Hindlimb muscle (tissue), 1 donor: ENCODE measurements at regions not wholly inside any gene's neighbourhood (a gene's known extent, or its start where the extent isn't known, plus 50 kb on each side); places are given as distances from the start of the nearest gene placed in this dataset.

Source experiments
- DNase-seq: peaks from one replicate; pipeline ENCODE4 v3.0.0-alpha.2; 2013

DNA sequence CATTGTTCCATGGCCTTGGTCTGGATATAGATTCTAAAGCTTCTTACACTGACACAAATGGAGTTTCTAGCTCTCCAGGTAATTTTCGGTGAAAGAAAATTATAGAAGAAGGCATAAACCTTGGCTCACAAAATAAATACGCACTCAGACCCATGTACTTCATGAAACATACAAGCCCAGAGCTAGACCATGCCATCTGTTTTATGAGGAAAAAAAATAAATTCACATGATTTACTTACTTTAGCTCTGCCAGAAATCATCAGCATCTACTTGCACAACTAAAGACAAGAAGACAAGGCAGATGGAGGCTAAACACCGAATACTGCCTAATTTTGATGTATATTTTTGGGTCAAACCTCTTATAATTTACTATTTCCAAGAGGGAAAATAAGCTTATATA is 197.4 kb upstream of the KLF14 start:
- DNase-seq: no peak

DNA sequence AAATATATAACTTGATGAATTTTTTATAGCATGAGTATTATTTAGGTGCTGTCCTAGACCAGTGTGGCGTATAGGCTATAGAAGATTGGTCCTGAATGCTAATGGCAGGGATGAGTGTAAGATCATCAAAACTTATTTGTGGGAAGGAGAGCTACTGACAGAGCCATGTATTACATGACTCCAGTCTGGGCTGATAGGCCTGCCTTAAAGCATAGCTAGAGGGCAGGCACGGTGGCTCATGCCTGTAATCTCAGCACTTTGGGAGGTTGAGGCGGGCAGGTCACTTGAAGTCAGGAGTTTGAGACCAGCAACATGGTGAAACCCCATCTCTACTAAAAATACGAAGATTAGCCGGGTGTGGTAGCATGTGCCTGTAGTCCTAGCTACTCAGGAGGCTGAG is 198.1 kb upstream of the KLF14 start:
- DNase-seq: no peak

DNA sequence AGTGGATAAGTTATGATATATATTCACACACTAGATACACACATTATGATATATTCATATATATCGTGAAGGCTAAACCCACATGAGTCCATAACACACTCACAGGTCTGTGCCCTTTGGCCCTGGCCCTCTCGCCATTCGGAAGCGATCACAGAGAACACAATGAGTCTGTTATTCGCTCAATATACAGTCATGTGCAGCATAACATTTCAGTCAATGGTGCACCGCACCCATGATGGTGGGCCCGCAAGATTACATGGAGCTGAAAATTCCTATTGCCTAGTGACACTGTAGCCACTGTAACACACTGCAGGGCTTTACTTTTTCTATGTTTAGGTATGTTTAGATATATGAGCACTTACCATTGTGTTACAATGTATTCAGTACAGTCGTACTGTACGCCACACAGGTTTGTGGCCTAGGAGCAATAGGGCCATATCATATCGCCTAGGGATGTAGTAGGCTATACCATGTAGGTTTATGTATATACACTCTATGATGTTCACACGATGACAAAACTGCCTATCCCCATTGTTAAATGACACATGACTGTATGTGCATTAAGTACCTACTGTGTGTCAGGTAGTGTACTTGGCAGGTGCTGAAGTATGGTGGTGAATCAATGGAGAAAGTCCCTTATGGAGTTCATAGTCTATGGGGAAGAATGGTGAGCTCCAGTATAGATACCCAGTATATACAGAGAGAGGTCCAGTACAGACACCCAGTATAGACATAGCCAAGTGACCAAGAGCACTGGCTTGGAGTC is 198.8 kb upstream of the KLF14 start:
- no peak for DNase-seq

DNA sequence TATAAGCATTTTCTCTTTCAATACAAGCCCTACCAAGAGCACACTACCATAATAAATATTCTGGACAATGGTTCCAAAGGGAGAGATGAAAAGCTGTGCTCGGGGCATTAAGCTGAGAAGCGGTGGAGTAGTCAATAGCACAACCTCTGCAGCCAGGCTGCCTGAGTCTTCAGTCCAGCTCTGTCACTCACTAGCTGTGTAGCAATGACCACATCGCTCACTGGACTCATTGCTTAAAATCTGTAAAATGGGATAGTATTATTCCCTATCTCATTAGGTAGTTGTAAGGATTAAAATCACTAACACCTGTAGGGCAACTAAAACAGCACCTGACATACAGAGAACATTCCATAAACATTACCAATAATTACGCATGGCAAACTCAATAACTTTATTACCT is 199.9 kb upstream of the KLF14 start:
- no peak for DNase-seq

DNA sequence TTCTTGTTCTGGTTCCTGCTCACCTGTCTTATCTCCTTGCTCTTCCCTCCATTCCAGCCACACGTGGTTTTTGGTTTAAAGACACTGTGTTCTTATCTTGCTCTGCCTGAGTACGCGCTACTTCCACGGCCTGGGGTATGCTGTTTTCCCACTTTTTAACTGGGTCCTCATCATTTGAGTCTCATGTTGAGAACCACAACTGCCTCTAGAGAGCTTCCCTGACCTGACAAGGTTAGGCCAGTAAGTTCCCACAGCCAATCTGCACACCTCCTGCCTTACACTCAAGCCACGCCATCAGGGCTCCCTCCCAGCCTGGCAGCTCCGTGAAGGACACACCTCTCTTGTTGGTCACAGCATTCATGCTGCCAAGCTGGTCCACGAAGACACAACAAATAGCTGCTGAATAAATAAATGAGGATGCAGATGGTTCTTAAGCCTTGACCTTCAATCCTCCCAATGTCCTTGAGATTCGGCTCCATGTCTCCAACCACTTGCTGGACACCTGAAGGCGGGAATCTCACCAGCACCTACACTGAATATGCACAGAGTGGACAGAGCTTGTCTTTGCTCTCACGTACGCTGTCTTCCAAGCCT is 201.7 kb upstream of the KLF14 start:
- no peak for DNase-seq

DNA sequence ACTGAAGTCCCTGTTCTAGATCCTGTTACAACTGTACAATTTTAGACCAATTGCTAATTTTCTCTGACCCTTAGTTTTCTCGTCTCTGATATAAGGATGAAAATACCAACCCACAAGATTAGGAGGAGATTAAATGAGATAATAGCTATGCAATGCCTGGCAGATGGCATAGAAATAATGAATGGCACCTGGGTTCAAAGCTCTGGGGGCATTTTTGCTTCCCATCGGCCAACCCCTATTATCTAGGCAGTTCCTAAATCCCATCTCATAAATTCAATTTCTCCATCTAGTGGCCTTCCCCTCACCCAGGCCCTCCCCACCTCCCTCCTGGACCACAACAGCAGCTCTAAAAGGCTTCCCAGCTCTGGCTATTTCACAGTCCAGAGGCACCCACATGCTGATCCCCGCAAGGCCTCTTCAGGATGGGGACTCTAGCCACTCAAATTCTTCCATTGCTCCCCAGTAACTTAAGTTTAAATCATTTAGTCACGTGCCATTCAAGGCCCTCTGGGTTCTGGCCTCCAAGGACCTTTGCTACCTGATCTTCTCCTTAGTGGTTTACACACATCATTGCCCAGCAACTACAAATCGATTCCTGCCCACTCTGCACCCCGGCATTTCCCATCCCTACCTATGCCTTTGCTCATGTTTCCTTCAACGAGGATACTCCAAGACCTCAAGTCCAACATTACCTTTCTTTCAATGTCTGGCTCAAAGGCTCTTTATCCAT is 202.4 kb upstream of the KLF14 start:
- no peak for DNase-seq

DNA sequence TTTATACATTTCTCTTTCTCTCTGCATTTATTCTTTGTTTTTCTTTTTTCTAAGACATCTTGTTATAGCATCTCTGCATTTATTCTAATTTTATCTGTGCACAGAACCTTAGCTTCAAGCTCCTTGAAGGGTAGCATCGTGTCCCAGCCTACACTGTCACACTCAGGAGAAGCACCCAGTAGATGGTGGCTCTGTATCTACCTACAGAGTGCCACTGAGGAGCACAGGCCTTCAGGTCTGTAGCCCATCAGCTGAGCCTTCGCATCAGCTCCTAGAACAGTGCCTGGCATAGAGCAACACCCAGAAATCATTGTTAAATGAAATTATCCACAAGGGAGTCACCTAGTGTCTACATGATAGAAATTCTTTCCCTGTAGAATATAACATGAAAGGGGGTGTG is 203.0 kb upstream of the KLF14 start:
- no peak for DNase-seq

DNA sequence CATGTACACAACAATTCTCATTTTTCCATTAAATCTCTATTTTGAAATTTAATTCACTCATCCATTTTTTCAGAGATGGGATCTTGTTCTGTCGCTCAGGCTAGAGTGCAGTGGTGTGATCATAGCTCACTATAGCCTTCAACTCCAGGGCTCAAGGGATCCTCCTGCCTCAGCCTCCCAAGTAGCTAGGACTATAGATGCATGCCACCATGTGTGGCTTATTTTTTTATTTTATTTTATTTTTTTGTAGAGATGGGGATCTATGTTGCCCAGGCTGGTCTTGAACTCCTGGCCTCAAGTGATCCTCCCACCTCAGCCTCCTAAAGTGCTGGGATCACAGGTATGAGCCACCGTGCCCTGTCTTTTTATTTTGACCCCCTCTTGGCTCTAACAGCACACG is 203.8 kb upstream of the KLF14 start:
- no peak for DNase-seq

DNA sequence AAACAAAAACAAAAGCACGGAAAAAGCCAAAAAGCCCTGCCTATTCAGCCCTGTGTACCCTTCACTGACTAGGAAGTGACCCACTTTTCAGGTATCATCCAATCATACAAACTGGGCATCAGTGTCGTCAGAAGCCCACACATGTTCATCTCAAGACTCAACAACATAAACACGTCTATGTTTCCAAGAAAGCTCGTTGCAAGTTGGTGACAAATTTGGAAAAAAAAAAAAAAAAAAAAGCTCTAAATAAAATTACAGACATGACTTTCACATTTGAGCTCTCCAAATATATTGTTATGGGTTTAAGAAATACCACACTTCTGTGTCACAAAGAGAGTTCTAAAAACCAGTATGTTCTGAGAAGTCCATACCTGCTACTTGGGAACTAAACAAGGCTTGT is 204.7 kb upstream of the KLF14 start:
- DNase-seq: no peak

DNA sequence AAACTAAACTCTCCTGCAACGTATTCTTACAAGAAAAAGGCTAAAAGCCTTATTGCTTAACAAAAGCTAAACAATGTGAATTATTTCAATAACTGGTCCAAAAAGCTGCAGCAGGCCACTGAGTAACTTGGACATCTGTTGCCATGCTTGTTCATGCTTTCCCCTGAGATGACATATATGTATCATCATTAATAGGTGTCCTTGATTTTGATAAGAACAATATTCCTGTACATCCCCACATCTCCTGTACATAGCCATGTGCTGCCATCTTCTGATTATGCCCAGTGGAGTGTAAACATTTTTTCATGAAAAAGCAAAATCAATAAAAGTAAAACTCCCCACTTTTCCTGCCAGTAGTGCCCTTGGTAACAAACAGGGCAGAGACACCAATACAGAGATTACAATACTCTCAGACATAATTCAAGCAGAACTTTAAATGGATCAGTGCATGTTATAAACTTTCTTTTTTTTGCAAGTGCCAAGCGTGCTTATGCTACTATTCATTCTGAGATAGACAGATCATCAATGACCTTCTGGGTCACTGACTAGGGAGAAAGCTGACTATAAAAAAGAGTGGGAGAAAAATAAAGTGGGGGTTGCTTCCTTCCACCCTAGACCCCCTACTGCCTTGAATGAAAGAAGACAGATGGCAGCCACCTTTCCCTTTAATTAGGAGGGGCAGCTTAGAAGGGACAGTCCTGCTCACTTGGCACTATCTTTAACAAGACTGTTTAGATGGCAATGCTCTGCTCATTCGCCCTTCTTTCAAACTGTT is 205.5 kb upstream of the KLF14 start:
- DNase-seq: no peak

DNA sequence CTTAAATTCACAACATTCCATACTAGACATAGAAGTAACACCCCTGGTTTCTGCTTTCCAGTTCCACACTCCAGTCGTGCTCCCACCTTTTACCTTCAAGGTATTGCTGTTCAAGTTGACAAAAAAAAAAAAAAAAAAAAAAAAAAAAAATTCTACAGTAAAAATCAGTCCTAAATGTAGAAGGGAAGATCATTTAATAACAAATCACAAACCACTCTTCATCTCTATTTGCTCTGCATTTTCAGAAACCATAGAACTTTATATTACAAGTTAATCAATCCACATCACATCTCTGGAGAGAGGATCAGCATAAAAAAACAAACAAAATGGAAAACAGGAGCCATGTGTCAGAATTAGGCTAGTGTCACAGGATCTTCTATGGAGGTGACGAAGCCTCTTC is 206.3 kb upstream of the KLF14 start:
- DNase-seq: no peak

DNA sequence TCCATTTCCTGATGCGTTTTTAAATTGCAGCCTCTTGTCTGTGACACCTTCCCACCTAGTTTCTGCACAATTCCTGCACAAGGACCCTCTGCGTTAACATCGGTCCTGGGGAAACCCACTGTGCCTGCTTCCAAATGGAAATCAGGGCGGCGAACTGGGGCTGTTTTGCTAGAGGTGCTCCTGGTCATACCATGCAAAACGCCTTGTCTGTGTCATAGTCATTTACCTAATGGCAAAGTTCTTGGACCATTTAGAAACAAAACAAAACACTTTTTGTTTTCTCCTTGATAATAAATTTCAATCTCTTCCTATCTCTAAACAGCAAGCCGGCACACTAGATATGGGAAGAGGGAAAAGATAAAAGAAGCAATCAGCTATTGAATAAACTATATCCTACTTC is 206.9 kb upstream of the KLF14 start:
- DNase-seq: no peak

DNA sequence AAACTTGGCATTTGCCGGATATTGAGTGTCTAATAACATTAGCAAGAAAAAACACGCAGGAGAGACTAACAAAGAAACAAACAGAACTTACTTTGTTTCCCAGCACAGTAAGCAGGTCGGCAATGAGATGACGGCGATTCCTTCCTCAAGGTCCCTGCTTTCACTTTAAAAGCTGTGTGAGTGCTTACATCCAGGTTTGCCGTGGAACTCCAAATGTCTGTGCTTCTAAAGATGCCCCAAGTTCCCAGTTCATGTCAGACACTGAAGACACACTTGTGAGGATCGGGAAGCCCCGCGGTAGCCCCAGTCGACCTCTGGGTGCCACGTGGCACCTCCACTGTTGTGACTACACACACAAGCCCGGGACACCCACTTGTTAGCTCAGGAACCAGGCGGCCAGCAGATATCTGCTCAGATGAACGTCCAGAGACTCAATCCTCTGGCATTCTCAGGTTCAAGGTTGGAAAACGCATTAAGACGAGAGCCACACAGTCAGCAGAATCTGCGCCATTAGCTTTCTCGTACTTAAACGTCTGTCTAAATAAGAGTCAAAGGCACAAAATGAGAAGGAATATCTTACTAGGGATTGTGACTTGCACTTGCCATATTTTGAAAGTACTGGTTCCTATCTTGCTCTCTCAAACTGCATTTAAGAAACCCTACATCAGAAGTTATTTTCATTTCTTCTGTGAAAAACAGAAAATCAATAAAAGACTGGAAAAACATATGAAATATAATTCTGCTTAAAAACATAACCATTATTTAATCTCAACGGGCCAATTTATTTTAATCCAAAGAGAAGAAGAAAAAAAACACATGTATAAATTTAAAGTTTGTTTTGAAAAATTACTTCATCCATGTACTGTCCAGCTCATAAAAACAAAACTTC is 207.6 kb upstream of the KLF14 start:
- peak; percentile 70 for DNase-seq

DNA sequence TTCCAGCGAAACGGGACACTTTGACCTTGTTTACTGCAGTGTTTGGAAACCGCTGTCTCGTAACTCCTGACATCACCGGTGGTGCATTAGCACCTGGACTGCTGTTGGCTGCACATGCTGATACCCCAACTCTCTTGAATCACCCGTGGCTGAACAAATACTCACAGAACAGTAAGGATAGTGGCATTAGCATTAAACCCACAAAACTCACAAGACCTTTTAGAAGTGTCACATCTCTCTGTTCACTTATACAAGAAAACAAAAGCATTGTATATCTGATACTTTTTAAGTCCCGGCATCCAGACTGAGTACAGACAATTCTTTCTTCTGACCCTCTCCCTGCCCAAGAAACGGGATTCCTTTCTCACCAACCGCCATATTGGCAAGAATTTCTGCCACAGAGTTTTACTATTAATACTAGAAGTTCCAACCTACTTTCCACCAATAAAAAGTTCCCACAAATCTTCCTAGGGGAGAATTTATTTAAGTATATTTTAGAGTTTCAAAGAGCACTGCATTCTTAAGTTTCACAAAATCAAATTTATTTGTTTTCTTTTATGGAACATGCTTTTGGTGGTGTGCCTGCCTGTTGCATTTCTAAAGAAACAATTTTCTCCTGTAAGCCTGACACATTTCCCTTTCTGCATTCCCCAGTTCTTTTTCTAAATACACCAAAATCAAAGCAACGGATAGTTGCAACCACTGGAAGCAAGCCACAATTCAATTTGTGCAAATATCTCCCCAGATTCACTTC is 208.4 kb upstream of the KLF14 start:
- no peak for DNase-seq

DNA sequence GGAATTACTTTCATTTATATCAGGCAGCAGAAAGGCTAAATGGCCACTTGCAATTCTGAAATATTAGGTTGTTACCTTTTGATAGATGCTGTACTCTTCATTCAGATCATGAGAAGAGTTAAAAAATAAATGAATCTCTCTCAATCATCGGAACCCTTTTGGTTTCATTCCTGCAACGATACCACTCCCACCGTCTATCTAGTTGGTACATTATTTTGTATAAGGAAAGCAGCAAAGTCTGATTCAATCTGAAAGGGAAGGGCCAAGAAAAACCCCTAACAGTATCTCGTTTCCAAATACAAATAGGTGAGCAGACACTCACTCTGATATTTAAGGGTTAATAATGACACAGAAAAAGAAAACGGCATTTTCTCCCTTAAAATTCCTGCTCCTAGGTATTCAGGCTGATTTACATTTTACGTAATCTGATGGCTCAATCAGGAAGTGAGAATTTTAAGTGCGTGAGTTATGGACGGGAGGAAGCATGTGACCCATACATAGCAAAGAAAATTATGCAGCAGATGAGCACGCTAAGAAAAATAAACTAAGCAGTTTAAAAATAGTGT is 209.4 kb upstream of the KLF14 start:
- no peak for DNase-seq

DNA sequence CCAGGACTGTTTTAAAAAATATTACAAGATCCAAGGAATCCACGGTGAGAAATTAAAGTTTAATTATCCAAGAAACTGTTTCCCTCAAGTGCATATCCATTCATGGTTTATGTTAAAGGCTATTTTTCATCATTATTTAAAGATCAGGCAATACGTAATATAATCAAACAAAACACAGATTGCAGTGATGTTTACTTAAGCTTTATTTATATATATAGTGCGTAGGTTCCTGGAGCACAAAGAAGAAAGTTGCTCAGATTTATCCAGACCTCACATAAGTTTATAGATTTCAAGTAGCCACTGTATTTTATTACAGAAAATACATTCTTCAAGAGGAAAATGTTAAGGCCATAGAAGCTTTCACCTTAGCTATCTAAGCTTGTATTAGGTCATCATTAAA is 210.0 kb upstream of the KLF14 start:
- no peak for DNase-seq

DNA sequence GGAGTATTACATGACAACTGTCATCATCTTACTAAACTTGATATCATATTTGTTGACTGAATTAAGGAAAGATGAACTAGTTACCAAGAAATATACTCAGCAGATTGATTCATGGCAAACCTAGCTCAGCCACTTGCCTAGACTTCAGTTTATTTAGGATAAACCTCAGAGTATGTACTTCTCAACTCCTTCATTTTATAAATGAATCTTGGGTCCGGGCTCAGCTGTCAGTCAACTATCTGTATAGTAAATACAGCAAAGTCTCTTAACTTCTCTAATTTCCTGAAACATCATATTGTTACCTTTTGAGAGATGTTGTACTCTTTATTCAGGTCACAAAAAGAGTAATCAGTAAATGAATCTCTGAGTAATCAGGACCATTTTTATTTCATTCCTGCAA is 211.0 kb upstream of the KLF14 start:
- no peak for DNase-seq

DNA sequence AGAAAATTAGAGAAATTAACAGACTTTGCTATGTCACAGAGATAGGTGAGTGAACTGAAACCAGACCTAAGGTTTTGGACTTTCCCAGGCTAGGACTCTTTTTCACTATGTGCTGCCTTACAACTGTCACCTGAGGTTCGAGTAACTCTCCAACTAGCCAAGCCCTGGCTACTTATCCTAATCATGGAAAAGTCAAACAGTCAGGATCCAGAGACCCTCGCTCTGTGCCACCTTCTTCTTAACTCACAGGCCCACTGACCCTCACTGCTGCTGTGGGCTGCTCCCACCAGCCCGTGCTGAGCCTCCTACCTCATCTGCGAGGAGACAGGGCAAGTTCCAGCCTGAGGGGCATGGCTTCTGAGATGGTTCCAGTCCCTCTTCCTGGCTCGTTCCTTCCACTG is 211.4 kb upstream of the KLF14 start:
- no peak for DNase-seq

DNA sequence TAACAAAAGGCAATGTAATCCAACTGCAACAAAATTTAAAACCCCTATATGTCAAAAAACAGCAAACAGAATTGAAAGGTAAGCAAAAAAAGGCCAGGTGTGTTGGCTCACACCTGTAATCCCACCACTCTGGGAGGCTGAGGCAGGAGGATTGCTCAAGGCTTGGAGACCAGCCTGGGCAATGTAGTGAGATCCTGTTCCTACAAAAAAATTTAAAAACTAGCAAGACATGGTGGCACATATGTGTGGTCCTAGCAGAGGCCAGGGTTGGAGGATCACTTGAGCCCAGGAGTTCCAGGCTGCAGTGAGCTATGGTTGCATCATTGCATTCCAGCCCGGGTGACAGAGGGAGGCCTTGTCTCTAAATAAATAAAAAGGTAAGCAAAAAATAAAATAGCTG is 212.1 kb upstream of the KLF14 start:
- DNase-seq: no peak

DNA sequence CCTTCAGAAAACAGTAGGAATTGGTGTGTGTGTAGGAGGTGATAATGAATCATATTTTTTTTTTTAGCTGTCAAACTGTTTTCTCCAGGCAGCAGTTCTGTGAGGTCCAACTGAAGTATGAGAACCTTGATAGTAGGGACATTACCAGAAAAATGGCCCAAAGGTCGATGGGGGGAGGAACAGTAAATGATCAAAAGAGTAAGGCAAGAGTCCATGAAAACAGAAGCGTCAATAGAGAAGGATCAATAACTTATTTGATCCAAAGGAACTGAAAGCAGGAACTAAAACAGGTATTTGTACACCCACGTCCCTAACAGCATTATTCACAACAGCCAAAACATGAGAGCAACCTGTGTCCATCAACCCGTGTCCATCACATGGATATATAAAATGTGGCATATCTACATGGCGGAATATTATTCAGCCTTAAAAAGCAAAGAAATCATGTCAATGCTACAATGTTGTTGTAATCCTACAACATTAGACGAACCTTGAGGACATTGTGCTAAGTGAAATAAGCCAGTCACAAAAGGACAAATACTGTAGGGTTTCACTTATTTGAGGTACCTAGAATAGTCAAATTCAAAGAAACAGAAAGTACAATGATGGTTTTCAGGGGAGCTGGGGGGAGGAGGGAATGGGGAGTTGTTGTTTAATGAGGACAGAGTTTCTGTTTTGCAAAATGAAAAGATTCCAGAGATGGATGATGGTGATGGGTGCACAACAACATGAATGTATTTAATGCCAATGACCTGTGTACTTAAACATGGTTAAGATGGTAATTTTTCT is 214.0 kb upstream of the KLF14 start:
- no peak for DNase-seq
